ENCODE measurements at regions not wholly inside any gene's neighbourhood (a gene's known extent, or its start where the extent isn't known, plus 50 kb on each side); places are given as distances from the start of the nearest gene placed in this dataset.

- no peak for DNase-seq
These were observed 1048.7 kb downstream of the ADGRL2 start for GRCh38 chr1:82849460-82849859.

GRCh38 chr1:82848043-82848442 lies 1047.3 kb downstream of the ADGRL2 start:
- DNase-seq: no peak

- DNase-seq: no peak
These were observed 1045.1 kb downstream of the ADGRL2 start for GRCh38 chr1:82845866-82846265.

GRCh38 chr1:82844911-82845827 lies 1044.4 kb downstream of the ADGRL2 start:
- no peak for DNase-seq

GRCh38 chr1:82844447-82844846 lies 1043.7 kb downstream of the ADGRL2 start:
- DNase-seq: no peak

GRCh38 chr1:82843876-82844275 lies 1043.1 kb downstream of the ADGRL2 start:
- no peak for DNase-seq

GRCh38 chr1:82840192-82840591 lies 1039.5 kb downstream of the ADGRL2 start:
- no peak for DNase-seq

- DNase-seq: no peak
These were observed 1037.2 kb downstream of the ADGRL2 start for GRCh38 chr1:82837766-82838465.

GRCh38 chr1:82836973-82837680 lies 1036.4 kb downstream of the ADGRL2 start:
- no peak for DNase-seq

- DNase-seq: no peak
These were observed 1035.7 kb downstream of the ADGRL2 start for GRCh38 chr1:82836213-82836972.

- no peak for DNase-seq
These were observed 1030.1 kb downstream of the ADGRL2 start for GRCh38 chr1:82830690-82831380.

- no peak for DNase-seq
These were observed 1028.8 kb downstream of the ADGRL2 start for GRCh38 chr1:82829527-82829926.

GRCh38 chr1:82823876-82824275 lies 1023.1 kb downstream of the ADGRL2 start:
- DNase-seq: no peak

- no peak for DNase-seq
These were observed 1020.1 kb downstream of the ADGRL2 start for GRCh38 chr1:82820816-82821215.

- no peak for DNase-seq
These were observed 1018.5 kb downstream of the ADGRL2 start for GRCh38 chr1:82819234-82819633.

GRCh38 chr1:82818586-82818985 lies 1017.9 kb downstream of the ADGRL2 start:
- no peak for DNase-seq

GRCh38 chr1:82813386-82813785 lies 1012.7 kb downstream of the ADGRL2 start:
- no peak for DNase-seq

- DNase-seq: no peak
These were observed 1009.9 kb downstream of the ADGRL2 start for GRCh38 chr1:82810601-82811000.

- DNase-seq: no peak
These were observed 1006.8 kb downstream of the ADGRL2 start for GRCh38 chr1:82807563-82807962.

- no peak for DNase-seq
These were observed 1005.4 kb downstream of the ADGRL2 start for GRCh38 chr1:82806133-82806532.

- DNase-seq: no peak
These were observed 1000.4 kb downstream of the ADGRL2 start for GRCh38 chr1:82801176-82801575.

GRCh38 chr1:82800721-82801120 lies 1000.0 kb downstream of the ADGRL2 start:
- DNase-seq: no peak
